GM19438 (cell line): ENCODE measurements at regions not wholly inside any gene's neighbourhood (a gene's known extent, or its start where the extent isn't known, plus 50 kb on each side); places are given as distances from the start of the nearest gene placed in this dataset.

ENCODE experiments used
- ATAC-seq: cut with Tn5 transposase; IDR thresholded peaks from one replicate; pipeline ENCODE4 v1.9.1; 2021; ENCODE audit warnings: low read depth; ENCODE audit not compliant: unreplicated experiment

DNA sequence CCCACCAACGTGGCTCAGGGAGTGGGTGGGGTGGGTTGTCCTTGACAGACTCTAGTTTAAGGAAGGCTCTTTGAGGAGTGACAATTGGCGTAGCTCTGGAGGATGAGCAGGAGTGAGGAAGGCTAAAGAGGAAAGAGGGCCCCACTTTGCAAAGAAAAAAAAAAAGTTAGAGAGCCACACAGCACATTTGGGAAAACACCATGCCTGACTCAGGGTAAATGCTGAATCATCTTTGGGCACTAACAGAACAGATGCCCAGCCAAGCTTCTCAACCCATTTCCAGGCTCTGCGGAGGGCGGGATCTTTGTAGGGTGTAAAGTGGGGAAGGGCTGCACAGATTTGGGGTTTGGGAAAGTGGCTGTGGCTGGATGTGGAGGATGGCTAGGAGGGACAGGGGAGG, 179.1 kb upstream of the RGMA start:
- ATAC-seq, result no peak

GRCh38 chr15:93266291-93266690, 177.3 kb upstream of the RGMA start:
- ATAC-seq, result no peak

DNA sequence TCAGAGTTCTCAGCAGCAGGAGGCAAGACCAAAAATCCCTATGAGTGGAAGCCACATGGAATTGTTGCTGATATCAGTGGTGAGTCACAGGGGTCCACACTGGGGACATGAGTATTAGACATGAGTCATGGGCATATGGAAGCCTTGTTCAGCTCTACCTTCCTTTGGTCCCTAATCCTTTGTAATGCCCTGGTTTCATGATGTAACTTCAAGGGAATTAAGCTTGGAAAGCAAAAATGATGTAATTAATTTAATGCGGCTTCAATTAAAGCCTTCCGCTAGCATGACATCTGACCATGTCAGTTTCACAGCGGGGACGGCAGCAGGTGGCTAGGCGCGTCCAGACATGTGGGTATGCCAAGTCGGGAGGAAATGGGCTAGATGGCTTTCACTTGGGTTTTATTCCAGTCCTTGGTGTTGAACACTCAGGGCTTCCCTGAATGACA, 176.1 kb upstream of the RGMA start:
- ATAC-seq, result no peak

DNA sequence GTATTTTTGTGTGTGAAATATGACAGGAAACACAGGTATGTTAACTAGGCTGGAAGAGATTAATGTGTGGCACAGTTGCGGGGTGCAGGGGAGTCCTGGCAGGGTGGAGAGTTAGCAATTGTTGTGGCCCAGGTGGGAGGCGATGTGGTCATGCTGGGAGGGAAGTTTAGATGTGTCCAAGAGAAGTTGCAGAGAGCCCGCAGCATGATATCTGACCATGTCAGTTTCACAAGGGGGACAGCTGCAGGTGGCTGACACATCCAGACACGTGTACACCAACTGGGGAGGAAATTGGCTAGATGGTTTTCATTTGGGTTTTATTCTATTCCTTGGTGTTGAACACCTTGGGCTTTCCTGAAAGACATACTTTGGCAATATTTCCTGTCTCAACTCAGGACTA, 172.8 kb upstream of the RGMA start:
- no peak for ATAC-seq

GRCh38 chr15:93257920-93258319, 168.9 kb upstream of the RGMA start:
- no peak for ATAC-seq

- ATAC-seq, result no peak
Measured at GRCh38 chr15:93253681-93254080, 164.7 kb upstream of the RGMA start.

DNA sequence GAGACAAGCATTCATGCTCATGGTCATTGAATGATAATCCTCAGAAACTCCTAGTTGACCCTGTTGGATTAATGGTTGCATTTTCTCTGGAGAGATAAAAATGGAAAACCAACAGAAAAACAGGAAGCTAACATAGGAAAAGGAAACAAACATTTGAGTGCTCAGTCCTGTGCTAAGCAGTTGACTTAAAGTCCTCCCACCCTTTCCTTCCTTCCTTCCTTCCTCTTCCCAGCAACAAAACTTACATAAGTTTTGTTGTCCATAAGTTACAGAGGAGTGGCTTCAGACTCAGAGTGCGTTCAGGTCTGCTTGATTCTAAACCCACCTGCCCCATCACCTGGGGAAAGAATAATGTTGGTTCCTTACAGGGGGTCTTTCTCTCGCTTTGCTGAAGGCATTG, 163.8 kb upstream of the RGMA start:
- no peak for ATAC-seq

- ATAC-seq, result no peak
Measured at GRCh38 chr15:93250950-93251349, 161.9 kb upstream of the RGMA start.

GRCh38 chr15:93250209-93250608, 161.2 kb upstream of the RGMA start:
- no peak for ATAC-seq

DNA sequence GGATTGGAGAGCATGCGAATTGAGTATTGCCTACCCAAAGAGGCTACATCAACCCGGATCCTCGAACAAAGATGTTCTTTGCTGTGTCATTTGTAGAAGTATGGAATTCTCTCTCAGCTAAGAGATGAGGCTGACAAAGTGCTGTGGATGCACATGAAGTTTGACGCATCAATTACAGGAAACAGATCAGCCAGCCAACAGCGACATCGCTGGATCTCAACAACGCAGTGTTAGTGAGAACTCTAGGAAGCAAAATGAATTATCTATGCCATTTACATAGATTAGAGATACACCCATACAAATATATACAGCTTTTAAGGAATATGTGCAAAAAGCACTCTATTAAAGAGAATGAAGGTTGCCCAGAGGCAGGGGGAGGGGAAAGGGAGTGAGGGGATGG, 160.6 kb upstream of the RGMA start:
- no peak for ATAC-seq

GRCh38 chr15:93247466-93248121, 158.6 kb upstream of the RGMA start:
- no peak for ATAC-seq

- ATAC-seq, result no peak
Measured at GRCh38 chr15:93246266-93247242, 157.5 kb upstream of the RGMA start.

GRCh38 chr15:93245661-93246042, 156.6 kb upstream of the RGMA start:
- ATAC-seq, result no peak

GRCh38 chr15:93244696-93245660, 156.0 kb upstream of the RGMA start:
- no peak for ATAC-seq

- no peak for ATAC-seq
Measured at GRCh38 chr15:93243573-93243972, 154.6 kb upstream of the RGMA start.

- ATAC-seq, result no peak
Measured at GRCh38 chr15:93241696-93242585, 152.9 kb upstream of the RGMA start.

DNA sequence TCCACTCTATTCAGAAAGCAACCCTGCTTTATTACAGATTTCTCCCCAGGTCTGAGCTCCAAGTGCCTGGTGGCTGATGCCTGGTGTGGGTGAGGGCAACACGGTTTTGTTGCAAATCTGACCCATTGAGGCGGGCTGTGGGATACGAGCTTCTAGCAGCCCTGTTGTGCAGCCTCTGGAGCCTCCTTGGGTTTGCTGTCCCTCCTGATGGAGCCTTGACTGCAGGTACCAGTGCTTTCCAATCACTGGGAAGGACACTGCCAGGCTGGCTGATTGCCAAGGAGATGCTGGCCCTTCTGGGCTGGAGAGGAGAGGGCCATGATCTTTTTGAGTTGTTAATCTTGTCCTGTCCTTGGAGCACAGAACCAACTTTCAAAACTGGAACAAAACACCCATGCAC, 151.0 kb upstream of the RGMA start:
- ATAC-seq, result no peak

DNA sequence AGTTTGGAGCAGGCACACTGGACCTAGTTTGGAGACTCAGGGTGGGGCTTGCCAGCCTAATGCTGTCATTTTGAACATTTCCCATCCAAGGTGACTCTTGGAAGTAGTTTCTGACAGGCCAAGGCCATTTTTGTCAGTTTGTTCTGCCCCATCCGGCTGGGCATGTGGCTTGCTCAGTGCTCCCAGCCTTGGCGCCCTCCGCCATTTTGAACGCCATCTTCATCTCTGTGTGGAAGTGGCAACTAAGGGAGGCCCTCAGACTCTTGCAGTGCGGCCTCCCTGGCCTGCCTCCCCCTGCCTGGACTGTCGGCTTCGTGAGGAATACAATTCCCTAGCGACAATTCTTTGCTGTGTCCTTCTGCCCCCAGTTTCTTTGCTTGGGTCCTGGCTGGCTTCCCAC, 150.6 kb upstream of the RGMA start:
- ATAC-seq, result no peak

- no peak for ATAC-seq
Measured at GRCh38 chr15:93238641-93239040, 149.6 kb upstream of the RGMA start.
